Vagina (tissue), 2 donors: ENCODE measurements at regions not wholly inside any gene's neighbourhood (a gene's known extent, or its start where the extent isn't known, plus 50 kb on each side); places are given as distances from the start of the nearest gene placed in this dataset.

Experiments used
- POLR2A ChIP-seq, 2 donors: fragments of 450-650 bp; IDR thresholded peaks; one replicate each; pipeline ENCODE4 v1.6.1; 2017; ENCODE audit warnings: antibody characterized with exemption in 2 of 2, mild to moderate bottlenecking in 2 of 2, moderate library complexity in 2 of 2
- POLR2AphosphoS5 ChIP-seq, 2 donors: sonication (generic); formaldehyde crosslinking; IDR thresholded peaks; one replicate each; pipeline ENCODE4 v1.9.0; 2017; ENCODE audit warnings: antibody characterized with exemption in 2 of 2, mild to moderate bottlenecking in 2 of 2, low read depth in 1 of 2; ENCODE audit not compliant: insufficient read depth in 1 of 2
- TF ChIP-seq, protein P1 (sequence below), 3 experiments: fragments of 450-650 bp in 2 of 3; fragments of 200-600 bp in 1 of 3; sonication (generic) in 1 of 3; IDR thresholded peaks; one replicate each; pipeline ENCODE4 v1.5.1; 2017 to 2019; ENCODE audit warnings: antibody characterized with exemption in 3 of 3, mild to moderate bottlenecking in 2 of 3, moderate library complexity in 2 of 3

- TF ChIP-seq, protein P1, sequence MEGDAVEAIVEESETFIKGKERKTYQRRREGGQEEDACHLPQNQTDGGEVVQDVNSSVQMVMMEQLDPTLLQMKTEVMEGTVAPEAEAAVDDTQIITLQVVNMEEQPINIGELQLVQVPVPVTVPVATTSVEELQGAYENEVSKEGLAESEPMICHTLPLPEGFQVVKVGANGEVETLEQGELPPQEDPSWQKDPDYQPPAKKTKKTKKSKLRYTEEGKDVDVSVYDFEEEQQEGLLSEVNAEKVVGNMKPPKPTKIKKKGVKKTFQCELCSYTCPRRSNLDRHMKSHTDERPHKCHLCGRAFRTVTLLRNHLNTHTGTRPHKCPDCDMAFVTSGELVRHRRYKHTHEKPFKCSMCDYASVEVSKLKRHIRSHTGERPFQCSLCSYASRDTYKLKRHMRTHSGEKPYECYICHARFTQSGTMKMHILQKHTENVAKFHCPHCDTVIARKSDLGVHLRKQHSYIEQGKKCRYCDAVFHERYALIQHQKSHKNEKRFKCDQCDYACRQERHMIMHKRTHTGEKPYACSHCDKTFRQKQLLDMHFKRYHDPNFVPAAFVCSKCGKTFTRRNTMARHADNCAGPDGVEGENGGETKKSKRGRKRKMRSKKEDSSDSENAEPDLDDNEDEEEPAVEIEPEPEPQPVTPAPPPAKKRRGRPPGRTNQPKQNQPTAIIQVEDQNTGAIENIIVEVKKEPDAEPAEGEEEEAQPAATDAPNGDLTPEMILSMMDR (IDR thresholded peaks at IDR 0.05), result no peak
- TF ChIP-seq POLR2A (IDR thresholded peaks at IDR 0.05), result no peak
- peak; percentile 28 to 42 for TF ChIP-seq POLR2AphosphoS5 (IDR thresholded peaks at IDR 0.05; ENCODE audit: insufficient read depth in 1 of 2, low read depth in 1 of 2)
Measured at GRCh38 chr13:40503966-40504591, 162.4 kb downstream of the FOXO1 start.
